Omental fat pad (tissue), 3 donors: ENCODE measurements at regions not wholly inside any gene's neighbourhood (a gene's known extent, or its start where the extent isn't known, plus 50 kb on each side); places are given as distances from the start of the nearest gene placed in this dataset.

Experiments
- ATAC-seq: fragments of 150-250 bp; one replicate; pipeline ENCODE4 v1.9.1; 2016; ENCODE audit warnings: mild to moderate bottlenecking, moderate library complexity; ENCODE audit not compliant: low FRiP score
- DNase-seq: peaks from one replicate; pipeline ENCODE4 v3.0.0-alpha.2; 2019; ENCODE audit warnings: low spot score
- CTCF ChIP-seq, 3 donors: fragments of 450-650 bp; IDR thresholded peaks; one replicate each; pipeline ENCODE4 v1.5.1; 2016 to 2017; ENCODE audit warnings: antibody characterized with exemption in 3 of 3, mild to moderate bottlenecking in 3 of 3, moderate library complexity in 2 of 3

- DNase-seq (no peak), ATAC-seq (no peak)
- TF ChIP-seq CTCF (IDR thresholded peaks at IDR 0.05) = no peak
Observed at GRCh38 chr10:29112827-29113615, 175.8 kb upstream of the LYZL1 start.

- ATAC-seq (no peak), DNase-seq (no peak)
- TF ChIP-seq CTCF (IDR thresholded peaks at IDR 0.05) = no peak
Observed at GRCh38 chr10:29113616-29113945, 175.3 kb upstream of the LYZL1 start.

GRCh38 chr10:29114141-29114540 is 174.7 kb upstream of the LYZL1 start:
- TF ChIP-seq CTCF (IDR thresholded peaks at IDR 0.05) = no peak
- no peak for ATAC-seq
- no peak for DNase-seq

GRCh38 chr10:29117781-29118180 is 171.1 kb upstream of the LYZL1 start:
- no peak for TF ChIP-seq CTCF (IDR thresholded peaks at IDR 0.05)
- no peak for ATAC-seq

GRCh38 chr10:29119374-29119773 is 169.5 kb upstream of the LYZL1 start:
- TF ChIP-seq CTCF (IDR thresholded peaks at IDR 0.05) = no peak
- ATAC-seq (no peak), DNase-seq (no peak)

More at GRCh38 chr10:29117781-29118180, 171.1 kb upstream of the LYZL1 start:
- no peak for DNase-seq

GRCh38 chr10:29120216-29120615 is 168.7 kb upstream of the LYZL1 start:
- DNase-seq (no peak), ATAC-seq (peak; percentile 41)
- TF ChIP-seq CTCF (IDR thresholded peaks at IDR 0.05) = no peak

GRCh38 chr10:29124864-29125263 is 164.0 kb upstream of the LYZL1 start:
- TF ChIP-seq CTCF (IDR thresholded peaks at IDR 0.05) = no peak
- ATAC-seq = no peak
- DNase-seq = no peak
